GM12878 (cell line): ENCODE measurements at regions not wholly inside any gene's neighbourhood (a gene's known extent, or its start where the extent isn't known, plus 50 kb on each side); places are given as distances from the start of the nearest gene placed in this dataset.

ENCODE experiments used
- ATAC-seq: fragments of 200-7000 bp; cut with Tn5 transposase; 3 replicates; pipeline ENCODE4 v1.9.1; 2020; ENCODE audit warnings: mild to moderate bottlenecking, moderate library complexity
- BruUV-seq: library from RNA; stranded (reverse); fragments of 400-500 nt; replicated peaks from 2 replicates; lab custom pipeline; 2021; lab: Mats Ljungman, UMichigan
- CTCF ChIA-PET: fragments of 300-600 bp; sonication (Branson Sonifier 250); formaldehyde crosslinking; extraction: SDS; loops from one replicate; lab custom pipeline; 2021; ENCODE audit warnings: inconsistent platforms; lab: Yijun Ruan, JAX
- POLR2A ChIA-PET: fragments of 350-600 bp; formaldehyde crosslinking; extraction: SDS; loops from one replicate; lab custom pipeline; 2021; ENCODE audit warnings: inconsistent platforms; lab: Charles Lee
- RAD21 ChIA-PET: fragments of 300-600 bp; sonication (Branson Sonifier 250); formaldehyde crosslinking; loops from one replicate; lab custom pipeline; 2023; ENCODE audit warnings: antibody characterized with exemption; ENCODE audit not compliant: unreplicated experiment; lab: Charles Lee
- SMC1A ChIA-PET: fragments of 300-600 bp; sonication (Branson Sonifier 250); formaldehyde crosslinking; loops from one replicate; lab custom pipeline; 2023; ENCODE audit not compliant: unreplicated experiment, uncharacterized antibody; lab: Charles Lee
- DNase-seq: peaks from one replicate; pipeline ENCODE4 v3.0.0-alpha.2; 2011; ENCODE audit warnings: low read depth, low spot score
- FAIRE-seq: peaks from 3 replicates; lab custom pipeline; 2011; peaks lifted over from hg19 to GRCh38; lab: Jason Lieb, UNC
- H2AFZ ChIP-seq: 2 replicates; pipeline ENCODE4 v1.6.0; 2011; ENCODE audit warnings: low read depth, low read length, control low read depth; ENCODE audit not compliant: control insufficient read depth
- H3K27ac ChIP-seq: 2 replicates; pipeline ENCODE4 v1.5.1; 2011; ENCODE audit warnings: control low read depth; ENCODE audit not compliant: control insufficient read depth, insufficient read depth
- H3K27me3 ChIP-seq, 2 experiments: replicated peaks in 1 of 2; 2 replicates each; pipeline versions ENCODE4 v1.6.0 to v1.6.1; 2011; ENCODE audit warnings: low read length in 1 of 2; ENCODE audit not compliant: control insufficient read depth in 2 of 2, insufficient read depth in 2 of 2
- H3K36me3 ChIP-seq, 2 experiments: 2 replicates each; pipeline ENCODE4 v1.5.1; 2011; ENCODE audit warnings: low read length in 1 of 2; ENCODE audit not compliant: control insufficient read depth in 2 of 2, insufficient read depth in 2 of 2
- H3K4me1 ChIP-seq: 2 replicates; pipeline ENCODE4 v1.6.1; 2011; ENCODE audit warnings: mild to moderate bottlenecking, low read length, moderate library complexity, mixed read lengths; ENCODE audit not compliant: control insufficient read depth, insufficient read depth
- H3K4me2 ChIP-seq: 2 replicates; pipeline ENCODE4 v1.6.0; 2011; ENCODE audit warnings: control low read depth; ENCODE audit not compliant: control insufficient read depth, insufficient read depth
- H3K4me3 ChIP-seq: fragments of 200-600 bp; sonication (generic); 2 replicates; pipeline ENCODE4 v1.5.1; 2016
- H3K79me2 ChIP-seq: 2 replicates; pipeline ENCODE4 v1.6.0; 2011; ENCODE audit warnings: low read length; ENCODE audit not compliant: control insufficient read depth, insufficient read depth
- H3K9ac ChIP-seq: 2 replicates; pipeline ENCODE4 v1.8.0; 2011; ENCODE audit warnings: low read length, control low read depth, mixed read lengths; ENCODE audit not compliant: control insufficient read depth, insufficient read depth
- H3K9me3 ChIP-seq: replicated peaks from 3 replicates; pipeline ENCODE4 v1.5.1; 2011; ENCODE audit warnings: mild to moderate bottlenecking, low read length; ENCODE audit not compliant: control insufficient read depth, insufficient read depth
- H4K20me1 ChIP-seq: 2 replicates; pipeline ENCODE4 v1.6.0; 2011; ENCODE audit not compliant: control insufficient read depth, insufficient read depth
- CHD2 ChIP-seq: IDR thresholded peaks from 2 replicates; pipeline ENCODE4 v1.6.1; 2011; ENCODE audit warnings: low read depth, low read length, improper control_type of control experiment, borderline replicate concordance
- DPF2 ChIP-seq: fragments of 450-650 bp; IDR thresholded peaks from 2 replicates; pipeline ENCODE4 v1.6.1; 2017; ENCODE audit warnings: mild to moderate bottlenecking
- GABPA ChIP-seq: IDR thresholded peaks from 2 replicates; pipeline ENCODE4 v1.6.1; 2014; ENCODE audit warnings: antibody characterized with exemption, low read depth, mild to moderate bottlenecking, inconsistent platforms
- HDAC2 ChIP-seq: fragments of 200-600 bp; sonication (generic); IDR thresholded peaks from 2 replicates; pipeline ENCODE4 v1.6.1; 2017
- HDAC6 ChIP-seq: fragments of 200-600 bp; sonication (generic); IDR thresholded peaks from one replicate; pipeline ENCODE4 v1.8.0; 2017; ENCODE audit warnings: antibody characterized with exemption; ENCODE audit not compliant: unreplicated experiment
- MTA3 ChIP-seq: IDR thresholded peaks from 2 replicates; pipeline ENCODE4 v1.6.1; 2012; ENCODE audit warnings: low read length, inconsistent platforms, borderline replicate concordance
- NFYB ChIP-seq: IDR thresholded peaks from 2 replicates; pipeline ENCODE4 v1.6.1; 2011; ENCODE audit warnings: low read depth, mild to moderate bottlenecking, low read length, improper control_type of control experiment, moderate library complexity; ENCODE audit not compliant: insufficient read depth
- NR2C1 ChIP-seq: fragments of 450-650 bp; IDR thresholded peaks from 2 replicates; pipeline ENCODE4 v1.6.1; 2017; ENCODE audit warnings: antibody characterized with exemption, mild to moderate bottlenecking, moderate library complexity
- PBX3 ChIP-seq: IDR thresholded peaks from 2 replicates; pipeline ENCODE4 v1.6.1; 2011; ENCODE audit warnings: mild to moderate bottlenecking, low read depth, low read length, moderate library complexity; ENCODE audit not compliant: insufficient replicate concordance
- RELB ChIP-seq: fragments of 450-650 bp; IDR thresholded peaks from 2 replicates; pipeline ENCODE4 v1.6.1; 2017; ENCODE audit warnings: low read depth, mild to moderate bottlenecking, moderate library complexity
- SMAD1 ChIP-seq: fragments of 450-650 bp; IDR thresholded peaks from 2 replicates; pipeline ENCODE4 v1.6.1; 2018; ENCODE audit warnings: mild to moderate bottlenecking, low read depth; ENCODE audit not compliant: partially characterized antibody
- TAF1 ChIP-seq: IDR thresholded peaks from 2 replicates; pipeline ENCODE4 v1.6.1; 2011; ENCODE audit warnings: mild to moderate bottlenecking, low read depth, low read length, borderline replicate concordance
- TCF12 ChIP-seq: IDR thresholded peaks from 2 replicates; pipeline ENCODE4 v1.6.1; 2011; ENCODE audit warnings: low read depth, mild to moderate bottlenecking, low read length
- WGBS: methylation state at CpG from one replicate; pipeline ENCODE4 v1.1.6; 2016; ENCODE audit warnings: low lambda C conversion rate; ENCODE audit not compliant: insufficient replicate concordance, insufficient coverage; ENCODE audit errors: missing lambda C conversion rate; 5-methylcytosine and 5-hydroxymethylcytosine counted together
- in situ Hi-C: fragments of 300-500 bp; cut with MboI; formaldehyde crosslinking; loops from 9 replicates; pipeline ENCODE4 v1.14.3; 2018; ENCODE audit warnings: mixed read lengths
- intact Hi-C: fragments of 100-400 bp; cut with micrococcal nuclease; formaldehyde crosslinking; loops from one replicate; pipeline ENCODE4 v1.14.2; 2022; ENCODE audit not compliant: unreplicated experiment

- no peak overlapping the region for H3K27ac ChIP-seq
- H2AFZ ChIP-seq, result no peak overlapping the region
- no peaks in the 10 kb centered on the region; the same call in 2 of the 3 replicates for H3K9me3 ChIP-seq
- no peak overlapping the region for H3K4me3 ChIP-seq
- H3K4me2 ChIP-seq, result no peak overlapping the region
- no TSS peak for BruUV-seq
- no peaks in the 10 kb centered on the region for H3K27me3 ChIP-seq
- no peak overlapping the region for H3K9ac ChIP-seq
- POLR2A ChIA-PET, result interaction anchor here (0.6 to 1.0 kb wide), 2 partner anchors 9 to 30 kb away, joined by 3 to 4 read pairs; no protein-coding TSS in a partner anchor
- WGBS, result 63% methylated on average over 2 of the region's 2 CpGs
- DNase-seq, result no peak
- ATAC-seq, result no peak
- H4K20me1 ChIP-seq, result no peaks in the 10 kb centered on the region
- H3K4me1 ChIP-seq, result peaks cover 14% of the 10 kb centered on the region
- no peaks in the 10 kb centered on the region for H3K36me3 ChIP-seq
- no peak for FAIRE-seq
- TF ChIP-seq DPF2 (no peak), RELB (no peak), HDAC2 (no peak), NFYB (no peak), TCF12 (no peak), GABPA (no peak), NR2C1 (no peak), MTA3 (no peak), PBX3 (no peak), TAF1 (no peak), SMAD1 (no peak), CHD2 (no peak), HDAC6 (no peak)
- TF ChIP-seq, all 136 proteins: peak for 0
- intact Hi-C loops (no loop called here), in situ Hi-C loops (no loop called here)
- no peaks in the 10 kb centered on the region for H3K79me2 ChIP-seq
- SMC1A ChIA-PET, result interaction anchor here (0.9 to 4.2 kb wide), 10 partner anchors 15 to 254 kb away, joined by 3 to 38 read pairs (median 4); no protein-coding TSS in a partner anchor
- CTCF ChIA-PET, result interaction anchor here (0.5 to 1.8 kb wide), 7 partner anchors 16 to 88 kb away, joined by 3 to 6 read pairs (median 5); partner anchors contain the start of gene ARSJ
- RAD21 ChIA-PET, result interaction anchor here (0.9 to 4.7 kb wide), 7 partner anchors 16 to 120 kb away, joined by 3 to 16 read pairs (median 5); no protein-coding TSS in a partner anchor
Measured at GRCh38 chr4:114041117-114041475, 61.6 kb upstream of the ARSJ start.
